HCT116 (cell line): ENCODE measurements at regions not wholly inside any gene's neighbourhood (a gene's known extent, or its start where the extent isn't known, plus 50 kb on each side); places are given as distances from the start of the nearest gene placed in this dataset.

Source experiments
- ATAC-seq: fragments of 200-7000 bp; cut with Tn5 transposase; 2 replicates; pipeline ENCODE4 v1.9.1; 2020; ENCODE audit warnings: mild to moderate bottlenecking, moderate library complexity
- BruUV-seq: library from RNA; stranded (reverse); fragments of 400-500 nt; replicated peaks from 2 replicates; lab custom pipeline; 2021; lab: Mats Ljungman, UMichigan
- CTCF ChIA-PET: fragments of 300-600 bp; sonication (Branson Sonifier 250); formaldehyde crosslinking; loops from one replicate; lab custom pipeline; 2021; ENCODE audit warnings: antibody characterized with exemption; lab: Charles Lee
- POLR2A ChIA-PET: fragments of 300-600, 350-600 bp; sonication (Branson Sonifier 250); formaldehyde crosslinking; loops from one replicate; lab custom pipeline; 2021; ENCODE audit warnings: antibody characterized with exemption; lab: Charles Lee
- RAD21 ChIA-PET, 2 experiments: fragments of 300-600 bp; sonication (Branson Sonifier 250); formaldehyde crosslinking; loops; one replicate each; lab custom pipeline; 2023; ENCODE audit warnings: low total read pairs in 2 of 2; ENCODE audit not compliant: uncharacterized antibody in 2 of 2, unreplicated experiment in 2 of 2, low non-redundant PET in 1 of 2; lab: Charles Lee
- DNase-seq: peaks from one replicate; pipeline ENCODE4 v3.0.0-alpha.2; 2010; ENCODE audit warnings: low read depth, low spot score
- H2AFZ ChIP-seq: fragments of 200-600 bp; shearing (Covaris generic), sonication (generic); 2 replicates; pipeline ENCODE4 v1.6.1; 2017; ENCODE audit warnings: low read depth, mixed run types, mixed read lengths, antibody characterized with exemption, low read length; ENCODE audit not compliant: poor library complexity, severe bottlenecking
- H3K27ac ChIP-seq: 2 replicates; pipeline ENCODE4 v1.5.1; 2012; ENCODE audit warnings: low read depth, low read length
- H3K27me3 ChIP-seq: fragments of 200-600 bp; sonication (generic); 2 replicates; pipeline ENCODE4 v1.6.1; 2016; ENCODE audit warnings: mixed run types, low read length, mixed read lengths; ENCODE audit not compliant: insufficient read depth
- H3K36me3 ChIP-seq, 2 experiments: fragments of 200-500 bp in 1 of 2; fragments of 200-600 bp in 1 of 2; sonication (Bioruptor generic) in 1 of 2; sonication (generic) in 1 of 2; 2 replicates each; pipeline versions ENCODE4 v1.5.1 to v1.6.1; 2014 to 2016; ENCODE audit warnings: low read length in 2 of 2, inconsistent platforms in 1 of 2, mixed read lengths in 1 of 2, mixed run types in 1 of 2; ENCODE audit not compliant: insufficient read depth in 2 of 2, control insufficient read depth in 1 of 2
- H3K4me1 ChIP-seq, 2 experiments: fragments of 200-600 bp in 1 of 2; sonication (generic) in 1 of 2; 2 replicates each; pipeline versions ENCODE4 v1.5.1 to v1.6.1; 2012 to 2017; ENCODE audit warnings: low read length in 2 of 2, inconsistent platforms in 1 of 2, mild to moderate bottlenecking in 1 of 2, mixed read lengths in 1 of 2, mixed run types in 1 of 2, moderate library complexity in 1 of 2; ENCODE audit not compliant: insufficient read depth in 2 of 2, control insufficient read depth in 1 of 2
- H3K4me2 ChIP-seq: fragments of 200-600 bp; sonication (generic); 2 replicates; pipeline ENCODE4 v1.6.1; 2017; ENCODE audit warnings: mixed run types, low read length, mixed read lengths
- H3K4me3 ChIP-seq, 2 experiments: fragments of 200-600 bp in 1 of 2; sonication (generic) in 1 of 2; replicated peaks in 1 of 2; 2 replicates each; pipeline ENCODE4 v1.5.1; 2011 to 2016; ENCODE audit warnings: low read length in 2 of 2, control low read depth in 1 of 2, low read depth in 1 of 2, mild to moderate bottlenecking in 1 of 2, mixed read lengths in 1 of 2, mixed run types in 1 of 2
- H3K79me2 ChIP-seq: fragments of 200-600 bp; sonication (generic); 2 replicates; pipeline ENCODE4 v1.6.1; 2017; ENCODE audit warnings: mild to moderate bottlenecking, mixed run types, low read length, moderate library complexity, mixed read lengths; ENCODE audit not compliant: insufficient read depth
- H3K9ac ChIP-seq: fragments of 200-600 bp; sonication (generic); 2 replicates; pipeline ENCODE4 v1.6.1; 2016; ENCODE audit warnings: low read length, mixed read lengths
- H3K9me2 ChIP-seq: fragments of 200-600 bp; sonication (generic), shearing (Covaris generic); 2 replicates; pipeline ENCODE4 v1.6.1; 2017; ENCODE audit warnings: mixed run types, mild to moderate bottlenecking, moderate library complexity; ENCODE audit not compliant: insufficient read depth
- H3K9me3 ChIP-seq, 2 experiments: fragments of 200-500 bp in 1 of 2; fragments of 200-600 bp in 1 of 2; sonication (Bioruptor generic) in 1 of 2; sonication (generic) in 1 of 2; 2 replicates each; pipeline ENCODE4 v1.6.1; 2014 to 2017; ENCODE audit warnings: low read length in 2 of 2, mixed read lengths in 2 of 2, inconsistent platforms in 1 of 2, low read depth in 1 of 2, mild to moderate bottlenecking in 1 of 2, mixed run types in 1 of 2, moderate library complexity in 1 of 2; ENCODE audit not compliant: control insufficient read depth in 1 of 2, insufficient read depth in 1 of 2
- H4K20me1 ChIP-seq: fragments of 200-600 bp; sonication (generic), shearing (Covaris generic); 2 replicates; pipeline ENCODE4 v1.6.1; 2017; ENCODE audit warnings: mixed run types, mild to moderate bottlenecking, moderate library complexity; ENCODE audit not compliant: insufficient read depth
- CBX3 ChIP-seq: IDR thresholded peaks from 2 replicates; pipeline ENCODE4 v1.6.1; 2012; ENCODE audit warnings: low read depth
- EZH2phosphoT487 ChIP-seq: fragments of 200-600 bp; IDR thresholded peaks from 2 replicates; pipeline ENCODE4 v1.6.1; 2018; ENCODE audit warnings: antibody characterized with exemption, borderline replicate concordance
- JUND ChIP-seq: IDR thresholded peaks from 2 replicates; pipeline ENCODE4 v1.6.1; 2012
- MAX ChIP-seq: IDR thresholded peaks from 2 replicates; pipeline ENCODE4 v1.6.1; 2012
- POLR2A ChIP-seq: IDR thresholded peaks from 2 replicates; pipeline ENCODE4 v1.7.0; 2011; ENCODE audit warnings: borderline replicate concordance; ENCODE audit not compliant: insufficient read depth, insufficient read length; ENCODE audit errors: extremely low read depth
- RAD21 ChIP-seq: IDR thresholded peaks from 2 replicates; pipeline ENCODE4 v1.6.1; 2012; ENCODE audit warnings: low read depth, mild to moderate bottlenecking
- REST ChIP-seq: IDR thresholded peaks from 2 replicates; pipeline ENCODE4 v1.6.1; 2012; ENCODE audit warnings: low read depth
- SIN3A ChIP-seq: IDR thresholded peaks from 2 replicates; pipeline ENCODE4 v1.6.1; 2012; ENCODE audit warnings: low read depth
- ZNF274 ChIP-seq: fragments of 200-500 bp; sonication (Bioruptor generic); IDR thresholded peaks from 2 replicates; pipeline ENCODE4 v1.6.1; 2014; ENCODE audit warnings: mild to moderate bottlenecking, low read depth, low read length, inconsistent platforms
- intact Hi-C: fragments of 100-400 bp; cut with micrococcal nuclease; formaldehyde crosslinking; loops from 2 replicates; pipeline ENCODE4 v1.10.0; 2022

GRCh38 chr5:166165596-166165995, 2125.8 kb upstream of the WWC1 start:
- no peak overlapping the region for H3K4me2 ChIP-seq
- no peak overlapping the region for H3K4me3 ChIP-seq
- H3K9me2 ChIP-seq, result no peaks in the 10 kb centered on the region
- H4K20me1 ChIP-seq, result no peaks in the 10 kb centered on the region
- ATAC-seq, result no peak
- H3K9ac ChIP-seq, result no peak overlapping the region
- no peaks in the 10 kb centered on the region for H3K4me1 ChIP-seq
- TF ChIP-seq REST (peak; percentile 8; the same call in 1 of the 2 replicates), ZNF274 (no peak)
- no peak for DNase-seq
- no TSS peak for BruUV-seq
- CTCF ChIA-PET, result no interaction called here
- no peak overlapping the region for H3K27ac ChIP-seq
- H3K9me3 ChIP-seq, result peaks cover 3 to 29% of the 10 kb centered on the region in 2 experiments; a peak in 2 of 4 replicates
- intact Hi-C loops, result no loop called here
- H3K36me3 ChIP-seq, result no peaks in the 10 kb centered on the region
- RAD21 ChIA-PET, result no interaction called here
- POLR2A ChIA-PET, result no interaction called here
- H3K27me3 ChIP-seq, result no peaks in the 10 kb centered on the region
- no peaks in the 10 kb centered on the region for H3K79me2 ChIP-seq
- H2AFZ ChIP-seq, result no peak overlapping the region

GRCh38 chr5:166166071-166166470, 2125.4 kb upstream of the WWC1 start:
- intact Hi-C loops, result no loop called here
- H3K4me2 ChIP-seq, result no peak overlapping the region
- no peaks in the 10 kb centered on the region for H3K27me3 ChIP-seq
- no peak overlapping the region for H3K27ac ChIP-seq
- H3K9me3 ChIP-seq, result peaks cover 3 to 29% of the 10 kb centered on the region in 2 experiments; a peak in 2 of 4 replicates
- H3K79me2 ChIP-seq, result no peaks in the 10 kb centered on the region
- BruUV-seq, result no TSS peak
- POLR2A ChIA-PET, result no interaction called here
- ATAC-seq, result no peak
- H3K9ac ChIP-seq, result no peak overlapping the region
- no peak overlapping the region for H2AFZ ChIP-seq
- TF ChIP-seq POLR2A (no peak), CBX3 (no peak), RAD21 (no peak), MAX (no peak), REST (no peak), JUND (no peak), ZNF274 (no peak), EZH2phosphoT487 (no peak), SIN3A (no peak)
- H3K4me3 ChIP-seq, result no peak overlapping the region
- RAD21 ChIA-PET, result no interaction called here
- CTCF ChIA-PET, result no interaction called here
- DNase-seq, result no peak
- H3K36me3 ChIP-seq, result no peaks in the 10 kb centered on the region
- no peaks in the 10 kb centered on the region for H3K9me2 ChIP-seq
- H4K20me1 ChIP-seq, result no peaks in the 10 kb centered on the region
- H3K4me1 ChIP-seq, result no peaks in the 10 kb centered on the region
